Breast epithelium (tissue), 3 donors: ENCODE measurements at regions not wholly inside any gene's neighbourhood (a gene's known extent, or its start where the extent isn't known, plus 50 kb on each side); places are given as distances from the start of the nearest gene placed in this dataset.

Experiments used
- CTCF ChIP-seq, 3 donors: fragments of 450-650 bp; IDR thresholded peaks; one replicate each; pipeline ENCODE4 v1.5.1; 2016 to 2017; ENCODE audit warnings: antibody characterized with exemption in 3 of 3, mild to moderate bottlenecking in 3 of 3, moderate library complexity in 3 of 3
- POLR2AphosphoS5 ChIP-seq, 3 donors: sonication (generic); formaldehyde crosslinking; IDR thresholded peaks; one replicate each; pipeline ENCODE4 v1.6.1; 2017; ENCODE audit warnings: antibody characterized with exemption in 3 of 3

- TF ChIP-seq CTCF (IDR thresholded peaks at IDR 0.05) (no peak), POLR2AphosphoS5 (IDR thresholded peaks at IDR 0.05) (no peak)
Observed at GRCh38 chr4:10212400-10212799, 95.8 kb upstream of the WDR1 start.
